ENCODE measurements at regions not wholly inside any gene's neighbourhood (a gene's known extent, or its start where the extent isn't known, plus 50 kb on each side); places are given as distances from the start of the nearest gene placed in this dataset.

- no peak for DNase-seq (ENCODE audit: low read depth in 2 of 2)
Observed at GRCh38 chr2:215771241-215771640, 242.1 kb downstream of the MREG start.

DNA sequence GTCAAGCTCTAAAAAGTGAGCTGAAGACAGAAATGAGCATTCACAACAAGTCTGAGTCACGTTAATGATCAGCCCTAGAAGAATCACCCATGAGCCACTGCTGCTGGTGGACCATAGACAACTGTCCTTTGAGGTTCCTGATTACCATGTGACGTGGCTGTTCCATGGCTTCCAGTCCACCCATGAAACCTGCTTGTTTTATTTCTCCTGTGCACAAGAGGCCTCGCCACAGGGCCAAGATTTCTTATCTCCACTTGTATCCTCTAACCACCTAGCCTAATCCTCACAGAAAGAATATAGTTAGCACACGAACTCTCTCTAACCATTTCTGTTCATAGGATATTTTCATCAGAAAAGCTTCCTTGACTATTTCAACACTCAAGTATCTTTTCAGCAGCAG lies 242.7 kb downstream of the MREG start:
- no peak for DNase-seq (ENCODE audit: low read depth in 2 of 2)

DNA sequence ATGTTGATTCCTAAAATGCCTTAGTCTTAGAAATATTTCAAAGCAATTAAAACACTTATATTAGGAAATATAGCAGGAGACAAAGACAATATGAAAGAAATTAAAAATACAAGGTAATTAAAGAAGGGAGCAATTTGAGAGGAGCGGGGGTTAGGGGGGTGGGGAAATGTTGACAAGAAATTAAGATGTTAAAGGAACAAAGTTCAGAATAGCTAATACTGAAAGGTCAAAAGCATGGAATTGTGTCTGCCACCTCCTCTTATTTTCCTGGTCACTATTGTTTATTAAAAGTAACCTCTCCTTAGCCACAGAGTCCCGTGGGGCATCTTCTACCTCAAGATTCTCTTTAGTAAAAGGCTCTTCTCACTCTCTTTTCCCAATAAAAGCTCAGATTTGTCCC lies 244.1 kb downstream of the MREG start:
- no peak for DNase-seq (ENCODE audit: low read depth in 2 of 2)

DNA sequence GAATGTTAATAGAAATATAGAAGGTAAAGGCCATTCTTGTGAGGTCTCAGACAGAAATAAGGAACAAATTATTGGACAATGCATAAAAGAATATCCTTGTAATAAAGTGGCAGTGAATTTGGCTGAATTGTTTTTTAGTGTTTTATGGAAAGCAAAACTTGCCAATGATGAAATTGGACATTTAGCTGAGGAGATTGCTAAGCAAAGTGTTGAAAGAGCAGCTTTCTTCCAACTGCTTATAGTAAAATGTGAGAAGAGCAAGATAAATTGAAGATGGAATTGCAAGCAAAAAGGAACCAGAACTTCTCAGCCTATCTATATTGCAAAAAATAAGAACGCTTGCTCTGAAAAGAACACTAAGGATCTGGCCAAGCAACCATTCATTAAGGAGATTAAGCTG lies 245.7 kb downstream of the MREG start:
- DNase-seq (ENCODE audit: low read depth in 2 of 2): no peak

DNA sequence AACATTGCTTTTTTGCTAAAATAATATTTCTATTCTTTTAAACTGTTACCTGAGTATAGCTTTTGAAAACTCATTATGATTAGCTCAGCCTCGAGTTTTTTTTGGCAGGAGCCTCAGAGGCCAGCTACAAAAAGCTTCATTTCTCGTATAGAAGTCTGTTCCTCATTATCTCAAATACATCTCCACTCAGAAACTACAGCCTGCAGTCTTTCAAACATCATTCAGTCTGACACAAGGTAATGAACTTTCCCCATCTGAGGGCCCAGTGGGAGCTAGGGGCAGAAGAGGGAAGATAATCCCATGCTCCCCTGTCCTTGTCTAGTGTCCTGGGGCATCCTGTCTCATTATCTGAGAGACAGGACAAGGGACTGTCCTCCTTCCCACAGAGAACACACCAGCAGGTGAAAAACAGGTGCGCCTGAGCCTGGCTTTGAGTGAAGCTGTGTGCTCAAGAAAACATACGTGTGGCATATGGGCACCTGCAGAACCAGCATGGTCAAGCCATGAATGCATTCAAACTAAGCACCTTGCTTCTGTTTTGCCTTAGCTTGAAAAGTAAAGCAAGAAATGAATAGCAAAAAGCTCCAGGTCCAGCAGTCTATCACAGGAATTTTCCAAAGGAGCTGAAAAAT lies 247.5 kb downstream of the MREG start:
- no peak for DNase-seq (ENCODE audit: low read depth in 2 of 2)

GRCh38 chr2:215764441-215765048 lies 248.8 kb downstream of the MREG start:
- DNase-seq (ENCODE audit: low read depth in 2 of 2): no peak

DNA sequence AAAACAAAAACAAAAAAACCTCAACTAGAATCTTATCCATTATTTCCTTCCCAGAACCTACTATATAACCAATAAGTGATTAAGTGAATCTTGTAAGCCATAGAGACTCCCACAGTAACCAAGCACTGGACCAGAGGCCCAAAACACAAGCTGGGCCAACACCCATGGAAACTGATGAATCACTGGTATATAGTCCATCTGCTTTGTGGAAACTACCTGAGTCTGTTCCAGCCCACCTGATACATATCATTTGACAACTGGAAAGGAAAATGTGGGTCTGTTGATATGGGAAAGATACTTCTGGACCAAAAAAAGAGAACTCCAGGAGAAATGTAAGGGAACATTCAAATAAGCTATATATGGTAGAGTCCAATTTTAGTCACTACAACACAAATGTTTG lies 252.8 kb downstream of the MREG start:
- no peak for DNase-seq (ENCODE audit: low read depth in 2 of 2)

- DNase-seq (ENCODE audit: low read depth in 2 of 2): no peak
Observed at GRCh38 chr2:215760091-215760490, 253.3 kb downstream of the MREG start.

DNA sequence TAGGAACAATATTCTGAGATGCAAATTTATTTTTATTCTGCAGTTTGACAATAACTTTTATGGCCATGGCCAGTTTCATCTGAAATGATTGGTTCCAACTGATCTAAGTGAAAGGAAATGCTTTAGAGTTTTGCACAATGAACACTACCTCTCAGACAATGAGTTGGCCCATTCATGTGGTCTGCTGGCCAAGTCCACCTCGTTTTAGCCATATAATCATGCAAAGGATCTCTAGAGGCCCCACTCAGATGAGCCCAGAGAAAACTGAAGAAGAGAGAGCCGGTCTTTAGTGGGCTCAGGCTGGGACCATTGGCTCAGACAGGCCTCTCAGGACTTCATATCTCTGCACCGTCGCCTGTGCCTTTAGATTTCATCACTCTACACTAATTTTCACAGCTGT lies 254.7 kb downstream of the MREG start:
- no peak for DNase-seq (ENCODE audit: low read depth in 2 of 2)

- DNase-seq (ENCODE audit: low read depth in 2 of 2): no peak
Observed at GRCh38 chr2:215756346-215756730, 257.0 kb downstream of the MREG start.

GRCh38 chr2:215755641-215756345 lies 257.6 kb downstream of the MREG start:
- DNase-seq (ENCODE audit: low read depth in 2 of 2): no peak

GRCh38 chr2:215754546-215754945 lies 258.8 kb downstream of the MREG start:
- no peak for DNase-seq (ENCODE audit: low read depth in 2 of 2)

- no peak for DNase-seq (ENCODE audit: low read depth in 2 of 2)
Observed at GRCh38 chr2:215753808-215754207, 259.5 kb downstream of the MREG start.

DNA sequence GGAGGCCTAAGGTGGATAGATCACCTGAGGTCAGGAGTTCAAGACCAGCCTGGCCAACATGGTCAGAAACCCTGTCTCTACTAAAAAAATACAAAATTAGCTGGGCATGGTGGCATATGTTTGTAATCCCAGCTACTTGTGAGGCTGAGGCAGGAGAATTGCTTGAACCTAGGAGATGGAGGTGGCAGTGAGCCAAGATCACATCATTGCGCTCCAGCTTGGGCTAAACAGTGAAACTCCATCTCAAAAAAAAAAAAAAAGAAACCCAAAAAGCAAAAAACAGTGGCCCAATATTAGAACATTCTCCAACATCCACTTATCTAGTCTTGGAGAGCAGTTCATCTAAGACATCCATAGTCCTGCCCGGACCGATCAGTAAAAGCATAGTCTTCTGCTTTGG lies 260.4 kb downstream of the MREG start:
- DNase-seq (ENCODE audit: low read depth in 2 of 2): no peak

GRCh38 chr2:215752436-215752835 lies 260.9 kb downstream of the MREG start:
- DNase-seq (ENCODE audit: low read depth in 2 of 2): no peak

- no peak for DNase-seq (ENCODE audit: low read depth in 2 of 2)
Observed at GRCh38 chr2:215751911-215752272, 261.5 kb downstream of the MREG start.

DNA sequence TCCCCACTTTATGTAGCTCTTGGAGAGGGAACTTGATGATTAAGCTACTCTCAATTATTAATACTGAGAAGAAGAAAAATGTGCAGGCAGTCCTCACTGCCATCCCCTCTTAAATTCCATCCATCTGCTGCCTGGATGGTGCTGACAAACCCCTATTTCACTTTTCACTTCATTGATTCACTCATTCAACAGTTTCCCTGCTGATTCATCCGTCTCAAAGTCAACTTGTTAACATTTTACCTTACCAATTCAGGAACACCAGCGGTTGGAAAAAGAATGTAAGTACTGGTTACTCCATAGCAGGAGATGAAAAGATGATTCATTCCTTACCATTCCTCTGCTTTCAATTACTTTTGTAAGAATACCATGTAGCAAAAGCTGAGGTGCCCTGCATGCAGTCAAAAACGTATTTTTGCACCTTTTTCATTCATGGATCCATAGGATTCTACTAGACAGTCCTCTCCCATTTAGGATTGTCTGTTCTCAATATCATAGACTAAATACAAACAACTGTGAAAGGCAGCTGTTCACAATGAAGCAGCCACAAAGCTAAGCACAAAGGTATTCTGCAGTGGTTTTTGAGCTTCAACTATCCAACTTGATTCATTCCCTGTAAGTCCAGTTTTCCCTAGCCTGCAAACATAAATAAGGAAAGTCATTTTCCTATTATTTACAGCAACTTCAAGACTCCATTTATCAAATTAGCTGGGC lies 262.0 kb downstream of the MREG start:
- no peak for DNase-seq (ENCODE audit: low read depth in 2 of 2)

DNA sequence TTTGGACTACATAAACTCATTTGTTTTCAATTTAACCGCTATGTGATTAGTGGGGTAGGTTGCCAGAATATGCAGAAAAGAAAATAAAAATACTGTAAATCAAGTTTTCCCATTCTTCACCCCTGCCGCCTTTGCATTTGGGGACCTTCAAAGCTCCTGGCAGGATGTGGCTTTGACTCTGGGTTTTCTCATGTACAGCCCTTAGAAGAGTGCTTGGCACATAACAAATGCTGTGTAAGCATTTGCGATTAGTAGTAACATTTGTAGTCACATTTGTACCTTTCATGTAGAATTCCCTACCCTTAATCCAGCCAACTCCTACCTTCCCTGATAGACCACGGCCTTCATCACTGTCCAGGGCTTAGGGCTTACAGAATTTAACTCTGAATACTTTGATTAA lies 262.6 kb downstream of the MREG start:
- no peak for DNase-seq (ENCODE audit: low read depth in 2 of 2)

DNA sequence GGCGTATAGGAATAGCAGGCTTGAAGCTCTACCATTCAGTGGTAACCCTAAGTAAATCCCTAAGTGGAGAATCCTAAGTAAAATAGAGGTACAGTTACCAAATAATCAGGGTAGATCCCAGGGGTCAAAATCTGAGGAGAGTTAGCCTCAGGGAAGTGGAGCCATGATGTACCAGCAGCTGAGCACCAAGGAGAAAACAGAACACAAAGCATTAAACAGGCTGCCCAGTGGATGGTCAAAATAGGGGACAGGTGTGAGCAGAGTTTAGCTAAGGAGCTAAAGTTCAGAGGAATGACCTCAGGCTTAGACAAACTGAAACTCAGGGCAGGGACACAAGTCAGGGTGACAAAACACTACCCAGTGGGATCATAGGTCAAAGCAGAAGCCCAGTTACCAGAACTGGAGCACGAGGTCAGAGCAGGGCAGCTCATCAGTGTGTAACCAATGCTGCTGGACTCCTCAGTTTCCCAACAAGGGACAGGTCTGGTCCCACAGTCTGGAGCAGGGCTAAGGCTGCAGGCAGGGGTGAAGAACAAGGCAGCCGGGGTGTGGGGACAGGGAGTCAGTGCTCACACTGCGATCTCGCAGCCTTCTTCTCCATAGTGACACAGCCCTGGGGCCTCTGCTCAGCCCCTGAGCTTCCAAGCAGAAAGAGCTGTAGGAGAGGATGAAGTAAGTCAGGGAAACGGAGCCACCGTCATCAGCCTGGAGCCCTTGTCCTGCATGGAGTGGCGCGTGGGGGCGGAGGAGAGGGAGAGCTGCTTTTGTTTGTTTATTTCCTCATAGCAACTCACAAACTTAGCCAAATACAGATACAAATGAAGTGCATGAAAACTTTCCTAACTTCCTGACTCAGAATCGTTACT lies 264.0 kb downstream of the MREG start:
- DNase-seq (ENCODE audit: low read depth in 2 of 2): no peak

GRCh38 chr2:215748446-215748845 lies 264.9 kb downstream of the MREG start:
- DNase-seq (ENCODE audit: low read depth in 2 of 2): no peak

GRCh38 chr2:215746887-215747615 lies 266.3 kb downstream of the MREG start:
- no peak for DNase-seq (ENCODE audit: low read depth in 2 of 2)
